ENCODE measurements at regions not wholly inside any gene's neighbourhood (a gene's known extent, or its start where the extent isn't known, plus 50 kb on each side); places are given as distances from the start of the nearest gene placed in this dataset.

DNA sequence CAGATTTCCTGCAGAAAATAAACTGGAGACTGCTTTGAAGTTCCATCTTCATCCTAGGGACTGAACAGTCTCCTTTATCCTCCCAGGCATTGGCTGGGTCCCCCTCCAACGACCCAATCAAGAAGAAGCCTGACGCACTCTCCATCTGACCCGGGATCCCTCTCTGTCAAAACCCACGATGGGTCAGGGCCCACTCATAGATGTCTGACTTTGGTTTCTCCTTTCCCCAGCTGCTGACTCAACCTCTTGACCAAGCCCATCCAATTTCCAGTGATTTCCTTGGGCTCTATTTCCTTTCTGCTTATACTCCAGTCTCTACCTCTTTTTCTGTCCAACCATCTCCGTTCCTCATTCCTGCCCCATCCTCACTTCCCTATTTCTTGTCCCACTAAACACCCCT lies 189.7 kb downstream of the MIAT start:
- ATAC-seq (no peak), DNase-seq (no peak)

DNA sequence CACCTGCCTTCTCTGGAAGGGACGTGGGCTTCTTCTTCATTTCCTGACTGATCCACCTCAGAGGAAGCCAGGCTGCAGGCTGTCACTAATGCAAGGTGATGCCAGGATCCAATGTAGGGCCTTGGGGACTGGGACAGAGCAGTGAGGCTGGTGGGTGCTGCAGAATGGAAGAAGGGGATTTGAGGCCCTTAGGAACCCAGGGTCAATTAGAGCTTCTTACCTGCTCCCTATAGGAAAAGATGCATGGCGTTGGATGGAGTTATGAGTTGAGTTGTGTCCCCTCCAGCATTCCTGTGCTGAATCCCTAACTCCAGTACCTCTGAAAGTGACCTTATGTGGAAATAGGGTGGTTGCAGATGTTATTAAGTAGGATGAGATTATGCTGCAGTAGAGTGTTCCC lies 190.4 kb downstream of the MIAT start:
- DNase-seq (no peak), ATAC-seq (no peak)

DNA sequence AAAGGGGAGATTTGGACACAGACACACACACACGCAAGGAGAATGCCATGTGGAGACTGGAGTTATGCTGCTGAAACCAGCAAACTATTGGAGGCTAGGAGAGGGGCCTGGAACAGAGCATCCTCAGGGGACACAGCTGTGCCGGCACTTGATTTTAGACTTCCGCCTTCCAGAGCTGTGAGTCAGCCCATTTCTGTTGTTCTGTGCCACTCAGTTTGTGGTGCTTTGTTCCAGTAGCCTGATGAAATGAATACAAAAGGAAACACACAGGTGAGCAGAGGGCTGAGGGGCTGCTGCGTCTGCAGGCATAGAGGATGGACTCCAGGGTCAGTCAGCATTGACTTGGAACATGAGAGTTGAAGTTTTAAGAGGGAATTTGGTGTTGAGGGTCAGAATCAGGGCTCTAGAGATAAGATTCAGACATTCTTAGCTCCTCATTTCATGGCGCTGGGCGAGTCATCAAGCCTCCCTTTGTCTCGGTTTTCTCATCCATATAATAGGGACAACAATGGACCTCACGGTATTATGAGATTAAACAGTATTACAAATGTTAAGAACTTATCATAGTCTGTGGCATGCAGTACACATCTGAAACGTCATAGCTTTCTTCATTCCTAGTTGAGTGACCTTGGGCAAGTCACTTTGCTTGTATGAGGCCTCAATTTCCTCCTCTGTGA lies 191.0 kb downstream of the MIAT start:
- ATAC-seq (no peak), DNase-seq (no peak)

DNA sequence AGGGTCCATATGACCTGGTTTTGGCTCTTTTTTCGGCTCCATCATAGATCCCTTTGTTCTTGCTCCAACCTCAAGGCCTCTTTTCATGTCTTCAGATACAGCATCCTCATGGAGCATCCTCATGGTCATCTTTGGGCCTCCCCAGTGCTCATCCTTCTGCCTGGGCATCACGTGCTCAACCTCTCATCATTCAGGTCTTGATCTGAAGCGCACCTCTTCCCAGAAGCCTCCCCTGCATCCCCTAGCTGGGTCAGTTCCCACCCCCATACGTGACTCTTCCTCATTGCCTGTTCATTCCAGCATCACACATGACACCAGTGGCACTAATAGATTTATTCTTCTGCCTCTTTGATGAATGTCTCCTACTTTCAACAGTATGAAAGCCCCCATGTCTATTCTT lies 192.2 kb downstream of the MIAT start:
- ATAC-seq = no peak
- DNase-seq = no peak

DNA sequence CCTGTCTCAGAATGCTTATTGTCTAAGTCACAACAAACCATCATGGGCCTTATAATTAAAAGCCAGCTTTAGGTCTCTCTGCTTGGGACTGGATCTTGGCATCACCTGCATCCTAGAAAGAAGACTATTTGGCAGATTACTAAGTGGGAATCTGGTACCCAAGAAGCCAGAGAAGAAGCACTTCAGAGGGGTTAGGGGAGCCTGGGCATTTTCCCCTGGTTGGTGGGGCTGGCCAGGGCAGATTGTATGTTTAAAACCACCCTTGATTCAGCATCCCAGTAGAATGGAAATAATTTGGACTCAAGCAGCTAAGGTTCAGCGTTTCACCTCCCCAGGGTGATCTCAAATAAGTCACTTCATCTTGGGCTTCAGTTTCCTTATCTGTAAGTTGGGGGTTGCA lies 193.7 kb downstream of the MIAT start:
- no peak for DNase-seq
- no peak for ATAC-seq

DNA sequence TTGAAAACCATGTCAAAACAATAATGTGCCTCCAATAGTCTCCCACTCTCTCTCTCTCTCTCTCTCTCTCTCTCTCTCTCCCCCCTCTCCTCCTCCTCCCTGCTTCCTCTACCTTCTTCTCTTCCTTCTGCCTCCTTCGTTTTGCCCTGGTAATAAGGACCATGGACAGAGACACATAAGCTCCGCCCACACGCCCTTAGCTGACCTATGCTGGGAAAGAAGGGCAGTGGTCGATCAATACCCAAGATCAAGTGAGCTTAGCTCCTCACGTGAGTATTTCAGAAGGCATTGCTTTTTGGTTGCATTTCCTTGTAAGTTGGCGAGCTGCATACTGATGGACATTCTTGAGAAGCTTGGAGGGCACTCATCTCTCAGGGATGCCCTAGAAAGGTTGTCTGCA lies 194.8 kb downstream of the MIAT start:
- DNase-seq (no peak), ATAC-seq (no peak)

DNA sequence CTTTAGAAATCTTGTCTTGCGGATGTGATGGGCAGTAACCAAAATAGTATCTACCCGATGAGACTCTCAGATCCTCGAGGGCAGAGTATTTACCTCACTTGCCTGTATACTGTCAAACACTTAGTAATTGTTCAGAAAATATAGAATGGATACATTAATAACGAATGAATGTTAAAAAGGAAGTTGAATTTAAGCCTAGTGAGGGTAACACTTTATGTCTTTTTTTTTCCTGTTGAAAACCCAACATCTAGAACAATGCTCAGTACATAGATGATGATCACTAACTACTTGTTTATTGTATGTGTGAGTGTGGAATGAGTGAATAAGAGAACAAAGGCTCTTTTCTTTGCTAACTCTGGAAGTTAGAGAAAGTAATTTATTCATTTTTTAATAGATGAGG lies 195.7 kb downstream of the MIAT start:
- ATAC-seq = no peak

DNA sequence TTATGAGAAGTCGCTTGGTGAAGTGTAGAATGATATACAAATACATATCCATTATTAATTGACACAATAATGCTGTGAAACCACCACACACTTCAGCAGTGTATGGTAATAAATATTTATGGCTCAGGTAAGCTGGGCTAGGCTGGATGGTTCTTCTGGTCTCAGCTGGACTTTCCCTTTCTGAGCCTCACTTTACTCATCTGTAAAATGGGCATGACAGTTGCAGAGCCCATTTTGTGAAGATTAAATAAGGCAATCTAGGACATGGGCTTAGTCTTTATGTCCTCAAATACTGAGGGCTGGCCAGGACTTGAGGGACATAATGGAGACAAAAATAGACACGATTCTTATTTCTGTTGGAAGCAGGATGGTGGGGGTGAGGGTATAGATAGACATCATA lies 196.1 kb downstream of the MIAT start:
- ATAC-seq (no peak), DNase-seq (no peak)

More for the DNA sequence above, 195.7 kb downstream of the MIAT start:
- DNase-seq = no peak

DNA sequence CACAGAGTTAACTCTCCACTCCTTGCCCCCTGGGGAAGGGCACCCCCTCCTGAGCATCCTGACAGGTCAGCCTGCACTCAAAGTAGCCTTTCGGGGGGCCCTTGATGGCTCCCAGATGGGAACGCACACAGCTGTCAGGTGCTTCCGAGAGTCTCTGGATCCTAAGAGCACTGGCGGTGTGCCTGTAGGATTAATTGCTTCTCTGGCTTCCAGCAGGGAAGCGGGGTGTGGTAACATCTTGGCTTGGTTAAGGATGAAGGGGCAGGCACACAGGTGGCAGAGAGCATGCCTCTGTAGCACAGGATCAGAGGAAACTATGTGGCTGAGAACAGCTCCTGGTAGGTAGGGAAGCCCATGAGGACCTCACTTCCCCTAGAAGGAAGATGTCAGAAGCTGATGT lies 199.8 kb downstream of the MIAT start:
- no peak for DNase-seq
- ATAC-seq = no peak

DNA sequence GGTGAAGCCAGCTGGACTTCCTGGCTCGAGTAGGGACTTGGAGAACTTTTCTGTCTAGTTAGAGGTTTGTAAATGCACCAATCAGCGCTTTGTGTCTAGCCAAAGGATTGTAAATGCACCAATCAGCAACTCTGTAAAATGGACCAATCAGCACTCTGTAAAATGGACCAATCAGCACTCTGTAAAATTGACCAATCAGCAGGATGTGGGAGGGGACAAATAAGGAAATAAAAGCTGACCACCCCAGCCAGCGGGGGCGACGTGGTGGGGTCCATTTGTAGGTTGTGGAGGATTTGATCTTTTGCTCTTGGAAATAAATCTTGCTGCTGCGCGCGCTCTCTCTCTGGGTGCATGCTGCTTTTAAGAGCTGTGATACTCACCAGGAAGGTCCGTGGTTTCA lies 202.9 kb downstream of the MIAT start:
- ATAC-seq = no peak
- DNase-seq = no peak

DNA sequence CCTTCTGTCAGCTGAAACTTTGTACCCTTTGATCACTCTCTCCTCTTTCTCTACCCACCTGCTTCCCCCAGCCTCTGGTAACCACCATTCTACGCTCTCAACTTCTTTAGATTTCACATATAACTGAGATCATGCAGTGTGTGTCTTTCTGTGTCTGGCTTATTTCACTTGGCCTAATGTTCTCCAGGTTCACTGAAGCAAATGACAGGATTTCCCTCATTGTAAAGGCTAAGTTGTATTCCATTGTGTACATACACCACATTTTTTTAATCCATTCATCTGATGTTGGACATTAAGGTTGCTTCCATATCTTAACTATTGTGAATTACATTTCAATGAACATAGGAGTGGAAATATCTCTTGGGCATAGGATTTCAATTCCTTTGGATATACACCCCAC lies 207.6 kb downstream of the MIAT start:
- ATAC-seq = no peak
- DNase-seq = no peak

DNA sequence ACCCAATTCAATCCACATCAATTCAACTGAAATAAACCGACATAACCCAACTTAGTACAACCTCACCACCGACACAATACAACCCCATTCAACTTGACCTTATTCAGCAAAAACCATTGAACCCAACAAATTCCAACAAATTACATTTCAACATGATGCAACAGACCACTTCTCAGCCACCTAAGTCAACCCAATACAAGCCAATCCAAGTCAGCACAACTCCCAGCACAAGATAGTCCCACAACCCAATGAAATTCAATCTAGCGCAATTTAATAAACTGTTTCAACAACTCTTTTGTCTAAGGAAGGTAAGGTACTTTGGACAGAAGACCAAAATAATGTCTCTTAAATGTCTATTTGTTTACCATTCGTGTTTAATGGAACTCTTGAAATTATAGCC lies 226.0 kb downstream of the MIAT start:
- DNase-seq (no peak), ATAC-seq (no peak)

DNA sequence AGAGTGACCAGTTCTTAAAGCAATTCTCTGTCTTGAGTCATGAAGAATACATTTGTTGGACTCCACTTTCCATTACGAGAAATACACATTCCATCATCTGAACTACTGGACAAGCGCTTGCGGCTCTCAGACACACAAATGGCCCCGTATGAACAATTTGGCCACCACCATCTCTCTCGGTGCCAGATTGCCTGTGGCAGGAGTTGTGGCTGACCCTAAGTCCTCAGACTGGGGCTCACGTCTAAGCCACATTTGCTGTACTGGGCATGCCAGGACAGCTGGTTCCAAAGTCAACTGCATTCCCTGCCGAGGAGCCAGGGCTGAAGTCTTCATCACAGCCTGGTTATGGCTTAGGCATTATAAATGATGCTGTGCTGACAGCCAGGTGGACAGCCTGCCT lies 227.5 kb downstream of the MIAT start:
- DNase-seq (no peak), ATAC-seq (no peak)

DNA sequence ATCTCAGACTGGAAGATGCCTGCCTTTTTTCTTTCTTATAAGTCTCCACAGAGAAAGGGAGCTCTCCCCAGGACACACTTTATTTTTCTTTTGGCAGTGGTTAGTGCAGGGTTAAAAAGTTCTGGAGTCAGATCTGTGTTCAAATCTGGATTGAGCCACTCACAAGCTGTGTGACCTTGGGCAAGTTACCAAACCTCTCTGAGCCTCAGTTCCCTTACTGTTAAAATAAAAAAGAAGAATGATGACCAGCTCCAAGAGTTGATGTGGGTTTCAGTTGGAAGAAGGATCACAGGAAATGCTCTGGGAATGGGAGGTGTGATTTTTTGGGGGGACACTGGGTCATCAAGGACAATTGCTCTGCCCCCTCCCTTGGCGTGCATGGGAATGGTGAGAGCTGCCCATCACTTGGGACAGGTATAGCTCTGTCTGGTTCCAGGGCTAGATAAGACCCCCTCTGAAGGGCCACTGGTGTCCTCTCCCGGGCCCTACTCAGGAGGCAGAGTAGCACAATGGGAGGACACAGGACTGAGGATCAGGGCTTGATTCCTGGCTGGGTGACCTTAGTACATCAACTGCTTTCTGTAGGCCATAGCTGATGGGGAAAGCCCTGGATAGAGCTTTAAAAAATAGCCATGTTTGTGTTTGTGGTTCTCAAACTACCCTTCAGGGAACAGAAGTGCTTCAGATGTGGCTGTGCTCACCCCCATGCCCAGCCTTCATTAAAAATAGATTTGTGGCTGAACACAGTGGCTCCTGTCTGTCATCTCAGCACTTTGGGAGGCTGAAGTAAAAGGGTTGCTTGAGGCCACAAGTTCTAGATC lies 228.3 kb downstream of the MIAT start:
- ATAC-seq (no peak), DNase-seq (no peak)

DNA sequence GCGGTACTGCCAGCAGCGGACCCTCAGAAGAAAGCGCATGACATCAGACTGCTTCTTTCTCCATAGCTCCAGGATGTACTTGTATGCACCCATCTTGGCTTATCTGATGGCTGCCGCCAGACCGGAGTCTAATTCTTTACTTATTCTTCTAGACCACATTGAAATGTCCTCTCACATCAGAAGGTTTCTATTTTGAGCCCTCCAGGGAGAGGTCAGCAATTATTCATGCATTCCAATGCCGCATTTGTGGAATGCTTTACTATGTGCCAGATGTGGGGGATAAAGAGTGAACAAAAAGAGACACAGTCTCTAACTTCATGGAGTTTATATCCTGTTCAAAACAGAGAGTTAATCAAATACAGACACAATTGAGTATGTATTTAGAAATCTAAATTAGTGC lies 230.1 kb downstream of the MIAT start:
- DNase-seq (no peak), ATAC-seq (no peak)

DNA sequence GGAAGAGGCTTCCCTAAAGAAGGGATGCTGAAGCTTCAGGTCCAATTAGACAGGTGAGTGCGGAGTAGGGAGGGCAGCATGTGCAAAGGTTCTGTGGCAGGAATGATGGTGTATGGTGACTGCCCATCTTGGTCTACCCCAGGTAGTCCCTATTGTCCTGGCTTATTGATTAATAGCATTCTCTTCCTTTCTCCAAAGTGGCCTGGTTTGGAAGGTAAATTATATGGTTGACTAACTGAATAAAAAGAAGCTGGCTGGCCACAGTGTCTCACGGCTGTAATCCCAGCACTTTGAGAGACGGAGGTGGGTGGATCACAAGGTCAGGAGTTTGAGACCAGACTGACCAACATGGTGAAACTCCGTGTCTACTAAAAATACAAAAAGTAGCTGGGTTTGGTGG lies 230.5 kb downstream of the MIAT start:
- DNase-seq (no peak), ATAC-seq (no peak)

DNA sequence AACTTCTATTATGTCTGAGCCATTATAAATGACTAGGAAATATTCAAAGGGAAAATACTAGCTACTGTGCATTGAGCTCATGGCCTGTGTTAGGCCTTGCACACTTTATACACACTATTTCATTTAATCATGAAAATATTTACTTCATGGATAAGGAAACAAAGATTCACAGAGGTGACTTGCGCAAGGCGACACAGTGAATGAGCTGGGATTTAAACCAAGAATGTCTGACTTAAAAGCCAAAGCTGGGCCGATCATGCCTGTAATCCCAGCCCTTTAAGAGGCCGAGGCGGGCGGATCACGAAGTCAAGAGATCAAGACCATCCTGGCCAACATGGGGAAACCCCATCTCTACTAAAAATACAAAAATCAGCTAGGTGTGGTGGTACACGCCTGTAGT lies 231.5 kb downstream of the MIAT start:
- DNase-seq = no peak
- ATAC-seq = no peak

DNA sequence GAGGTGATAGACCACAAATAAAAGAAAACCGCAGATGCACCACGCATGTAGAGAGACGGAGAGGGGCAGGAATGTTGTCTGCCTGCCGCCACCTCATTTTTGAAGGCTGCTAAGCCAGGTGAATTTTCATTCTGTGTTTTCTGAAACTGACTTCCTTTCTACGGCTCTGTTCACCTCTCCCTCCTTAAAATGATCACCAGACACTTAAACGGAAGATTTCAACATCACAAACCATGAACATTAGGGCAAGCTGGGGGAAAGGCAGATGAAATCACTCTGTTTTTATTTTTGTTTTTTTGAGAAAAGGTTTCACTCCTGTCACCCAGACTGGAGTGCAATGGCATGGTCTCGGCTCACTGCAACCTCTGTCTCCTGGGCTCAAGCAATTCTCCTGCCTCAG lies 232.4 kb downstream of the MIAT start:
- DNase-seq (no peak), ATAC-seq (no peak)

DNA sequence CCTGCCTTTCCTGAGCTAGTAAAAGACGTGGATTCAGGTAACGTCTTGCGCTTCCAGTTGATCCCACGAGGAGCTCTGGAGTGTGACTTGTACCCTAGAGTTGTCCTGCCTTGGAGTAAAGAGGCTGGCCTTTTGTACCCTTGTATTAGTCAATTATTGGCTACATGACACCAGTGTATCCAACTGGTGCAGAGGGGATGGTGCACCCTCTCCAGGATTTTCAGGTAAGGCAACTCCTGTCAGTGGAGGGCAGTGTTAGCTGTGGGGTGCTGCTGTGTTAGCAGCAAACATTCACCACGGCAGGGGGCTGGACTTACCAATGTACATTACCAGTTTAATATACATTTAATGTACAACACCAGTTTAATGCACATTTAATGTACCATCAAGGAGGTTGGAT lies 233.5 kb downstream of the MIAT start:
- DNase-seq = no peak
- ATAC-seq = no peak

DNA sequence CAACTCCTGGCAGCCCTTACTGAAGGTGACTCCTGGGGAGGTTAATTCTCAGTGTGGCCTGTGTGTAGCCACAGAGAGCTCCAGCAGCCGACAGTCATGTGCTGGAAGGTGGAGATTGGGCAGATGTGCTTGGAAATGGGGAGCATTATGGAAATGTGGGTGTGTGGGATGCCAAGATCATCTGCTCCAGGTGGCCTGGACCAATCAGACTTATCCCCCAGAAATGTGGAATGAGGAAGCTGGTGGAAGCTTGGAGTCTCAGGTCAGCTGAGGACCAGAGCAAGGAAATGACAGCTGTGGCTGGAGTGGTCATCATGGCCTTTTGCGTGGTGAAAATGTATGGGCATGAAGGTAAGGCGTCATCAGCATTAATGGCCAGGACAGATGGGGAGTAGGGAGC lies 234.0 kb downstream of the MIAT start:
- DNase-seq (no peak), ATAC-seq (no peak)

DNA sequence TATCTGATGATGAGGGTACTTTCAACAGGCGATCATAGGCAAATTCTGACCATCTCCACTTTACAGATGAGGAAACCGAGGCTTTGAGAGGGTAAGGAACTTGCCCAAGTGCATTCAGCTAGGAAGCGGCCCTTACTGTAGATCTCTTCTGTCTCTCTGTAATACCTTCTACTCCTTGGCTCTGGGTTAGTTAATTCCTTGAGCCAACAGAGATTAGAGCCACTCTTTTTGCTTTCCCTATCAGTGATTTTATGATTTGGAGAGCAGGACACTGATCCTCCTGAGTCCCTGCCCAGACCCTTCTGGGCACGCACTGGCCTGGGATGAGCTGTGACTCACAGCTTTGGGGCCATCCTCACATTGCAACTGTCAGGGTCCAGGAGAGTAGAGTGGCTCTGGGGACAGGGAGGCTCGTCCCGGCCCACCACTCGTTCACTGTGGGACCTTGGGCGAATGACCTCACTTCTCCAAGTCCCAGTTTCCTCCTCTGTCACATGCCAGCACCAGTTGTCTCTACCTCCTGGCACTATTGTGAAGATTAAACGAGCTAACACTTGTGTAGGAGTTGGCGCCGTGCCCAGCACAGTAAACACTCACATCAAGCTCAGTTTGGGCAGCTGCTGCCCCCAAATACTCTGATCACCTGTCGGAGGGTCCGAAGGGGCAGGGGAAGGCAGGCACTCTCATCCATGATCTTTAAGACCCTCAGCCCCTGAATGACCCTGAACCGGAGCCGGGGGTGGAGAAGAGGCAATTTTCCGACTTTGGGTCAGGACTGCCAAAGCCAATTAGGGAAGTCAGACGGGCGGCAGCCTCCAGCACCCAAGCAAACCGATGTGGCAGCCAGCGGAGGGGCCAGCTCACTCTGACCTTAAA lies 235.0 kb downstream of the MIAT start:
- ATAC-seq = no peak
- DNase-seq = no peak

DNA sequence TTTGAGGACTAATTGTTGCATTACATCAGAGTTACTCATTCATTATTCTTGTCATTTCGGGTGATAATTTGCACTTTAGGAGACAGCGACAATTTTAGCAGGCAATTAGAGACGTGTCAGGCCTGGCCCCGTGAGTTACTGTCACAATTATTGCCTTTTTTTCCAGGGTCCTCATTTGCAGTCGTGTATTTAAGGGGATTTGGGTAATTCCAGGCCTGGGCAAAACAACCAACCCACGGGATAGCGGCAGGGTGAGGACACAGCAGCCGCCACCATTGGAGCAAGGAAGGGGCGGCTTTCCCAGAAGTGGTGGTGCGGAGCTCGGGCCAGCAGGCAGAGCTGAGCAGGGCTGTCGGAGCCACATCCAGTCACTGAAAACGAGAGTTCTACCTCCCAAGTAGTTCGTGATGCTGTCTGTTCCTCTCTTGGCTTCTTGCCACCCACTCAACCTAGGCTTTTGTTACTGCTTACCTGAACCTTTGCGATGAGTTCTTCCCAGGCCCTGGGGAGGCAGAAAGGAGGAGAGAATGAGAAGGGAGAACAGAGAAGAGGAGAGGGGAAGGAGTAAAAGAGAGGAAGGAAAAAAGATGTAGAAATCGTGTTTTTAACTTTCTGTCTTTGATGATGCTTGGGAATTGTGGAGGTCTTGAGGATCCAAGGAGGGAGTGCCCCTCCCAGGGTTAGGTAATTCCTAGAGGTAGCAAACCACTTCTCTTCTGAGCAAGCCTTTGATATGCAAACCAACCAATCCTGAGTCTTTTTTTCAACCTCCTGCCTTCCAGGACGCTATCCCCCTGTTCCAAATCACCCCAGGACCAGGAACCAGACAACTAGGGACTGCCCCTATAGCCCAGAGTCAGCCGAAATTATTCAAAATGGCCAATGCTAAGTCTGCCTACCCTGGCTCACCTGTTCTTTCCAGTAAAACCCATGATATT lies 236.1 kb downstream of the MIAT start:
- no peak for ATAC-seq
- DNase-seq = no peak
